ENCODE measurements at regions not wholly inside any gene's neighbourhood (a gene's known extent, or its start where the extent isn't known, plus 50 kb on each side); places are given as distances from the start of the nearest gene placed in this dataset.

GRCh38 chr7:86328801-86329433 is 314.8 kb upstream of the GRM3 start:
- H3K27ac Mint-ChIP-seq = no peak overlapping the region
- peaks cover 0 to 8% (median 0%) of the 10 kb centered on the region in 9 donors for H3K9me3 Mint-ChIP-seq
- H3K27me3 Mint-ChIP-seq = no peaks in the 10 kb centered on the region
- DNase-seq = no peak
- H3K36me3 Mint-ChIP-seq = no peaks in the 10 kb centered on the region
- POLR2A ChIA-PET = no interaction called here
- no peak overlapping the region for H3K4me3 Mint-ChIP-seq
- no peak for ATAC-seq
- no peaks in the 10 kb centered on the region for H3K4me1 Mint-ChIP-seq

GRCh38 chr7:86326847-86327246 is 316.9 kb upstream of the GRM3 start:
- H3K36me3 Mint-ChIP-seq = no peaks in the 10 kb centered on the region
- no peak overlapping the region for H3K4me3 Mint-ChIP-seq
- ATAC-seq = no peak

GRCh38 chr7:86320889-86321288 is 322.8 kb upstream of the GRM3 start:
- ATAC-seq = no peak
- H3K9me3 Mint-ChIP-seq = peaks cover 0 to 13% (median 0%) of the 10 kb centered on the region in 9 donors
- DNase-seq = no peak
- no peaks in the 10 kb centered on the region for H3K4me1 Mint-ChIP-seq
- no peak overlapping the region for H3K4me3 Mint-ChIP-seq
- no peaks in the 10 kb centered on the region for H3K36me3 Mint-ChIP-seq
- H3K27me3 Mint-ChIP-seq = no peaks in the 10 kb centered on the region
- POLR2A ChIA-PET = no interaction called here
- H3K27ac Mint-ChIP-seq = no peak overlapping the region

More at GRCh38 chr7:86326847-86327246, 316.9 kb upstream of the GRM3 start:
- Mint-ChIP-seq H3K4me1 (no peaks in the 10 kb centered on the region), H3K9me3 (peaks cover 0 to 9% (median 5%) of the 10 kb centered on the region in 9 donors), H3K27ac (no peak overlapping the region), H3K27me3 (no peaks in the 10 kb centered on the region)
- POLR2A ChIA-PET = no interaction called here
- DNase-seq = no peak

- POLR2A ChIA-PET = no interaction called here
- no peaks in the 10 kb centered on the region for H3K27me3 Mint-ChIP-seq
Observed at GRCh38 chr7:86320341-86320740, 323.4 kb upstream of the GRM3 start.

GRCh38 chr7:86313842-86314241 is 329.9 kb upstream of the GRM3 start:
- Mint-ChIP-seq H3K27ac (no peak overlapping the region), H3K4me3 (no peak overlapping the region), H3K27me3 (no peaks in the 10 kb centered on the region), H3K9me3 (peaks cover 0 to 6% (median 0%) of the 10 kb centered on the region in 9 donors), H3K36me3 (no peaks in the 10 kb centered on the region), H3K4me1 (no peaks in the 10 kb centered on the region)
- POLR2A ChIA-PET = no interaction called here
- DNase-seq (no peak), ATAC-seq (no peak)

More at GRCh38 chr7:86320341-86320740, 323.4 kb upstream of the GRM3 start:
- ATAC-seq = no peak
- DNase-seq = no peak
- no peaks in the 10 kb centered on the region for H3K4me1 Mint-ChIP-seq
- H3K4me3 Mint-ChIP-seq = no peak overlapping the region
- peaks cover 0 to 13% (median 0%) of the 10 kb centered on the region in 9 donors for H3K9me3 Mint-ChIP-seq
- H3K36me3 Mint-ChIP-seq = no peaks in the 10 kb centered on the region
- H3K27ac Mint-ChIP-seq = no peak overlapping the region

- POLR2A ChIA-PET = no interaction called here
- Mint-ChIP-seq H3K4me1 (no peaks in the 10 kb centered on the region), H3K9me3 (peaks cover 0 to 10% (median 5%) of the 10 kb centered on the region in 9 donors), H3K27ac (no peak overlapping the region), H3K27me3 (no peaks in the 10 kb centered on the region), H3K36me3 (no peaks in the 10 kb centered on the region), H3K4me3 (no peak overlapping the region)
- ATAC-seq (no peak), DNase-seq (no peak)
Observed at GRCh38 chr7:86301301-86301700, 342.4 kb upstream of the GRM3 start.

GRCh38 chr7:86295526-86295925 is 348.2 kb upstream of the GRM3 start:
- Mint-ChIP-seq H3K4me1 (no peaks in the 10 kb centered on the region), H3K36me3 (no peaks in the 10 kb centered on the region), H3K9me3 (peaks cover 0 to 7% (median 5%) of the 10 kb centered on the region in 9 donors), H3K27ac (no peak overlapping the region), H3K27me3 (no peaks in the 10 kb centered on the region), H3K4me3 (no peak overlapping the region)
- POLR2A ChIA-PET = no interaction called here
- ATAC-seq (no peak), DNase-seq (no peak)

GRCh38 chr7:86282014-86282682 is 361.6 kb upstream of the GRM3 start:
- Mint-ChIP-seq H3K27ac (no peak overlapping the region), H3K36me3 (no peaks in the 10 kb centered on the region), H3K4me1 (no peaks in the 10 kb centered on the region), H3K27me3 (no peaks in the 10 kb centered on the region), H3K9me3 (peaks cover 0 to 13% (median 2%) of the 10 kb centered on the region in 9 donors), H3K4me3 (no peak overlapping the region)
- ATAC-seq = no peak
- no peak for DNase-seq
- POLR2A ChIA-PET = no interaction called here

- no peak for ATAC-seq
- no peak overlapping the region for H3K27ac Mint-ChIP-seq
- no peak for DNase-seq
- no peaks in the 10 kb centered on the region for H3K4me1 Mint-ChIP-seq
- peaks cover 0 to 24% (median 3%) of the 10 kb centered on the region in 9 donors for H3K9me3 Mint-ChIP-seq
- POLR2A ChIA-PET = no interaction called here
- H3K4me3 Mint-ChIP-seq = no peak overlapping the region
- no peaks in the 10 kb centered on the region for H3K27me3 Mint-ChIP-seq
- H3K36me3 Mint-ChIP-seq = no peaks in the 10 kb centered on the region
Observed at GRCh38 chr7:86280150-86280549, 363.6 kb upstream of the GRM3 start.

GRCh38 chr7:86262781-86263180 is 380.9 kb upstream of the GRM3 start:
- H3K4me3 Mint-ChIP-seq = no peak overlapping the region
- ATAC-seq (no peak), DNase-seq (no peak)
- H3K27ac Mint-ChIP-seq = no peak overlapping the region
- POLR2A ChIA-PET = no interaction called here
- H3K9me3 Mint-ChIP-seq = peaks cover 0 to 19% (median 4%) of the 10 kb centered on the region in 9 donors
- no peaks in the 10 kb centered on the region for H3K27me3 Mint-ChIP-seq
- H3K36me3 Mint-ChIP-seq = no peaks in the 10 kb centered on the region
- H3K4me1 Mint-ChIP-seq = no peaks in the 10 kb centered on the region

GRCh38 chr7:86257894-86258293 is 385.8 kb upstream of the GRM3 start:
- Mint-ChIP-seq H3K27ac (no peak overlapping the region), H3K27me3 (no peaks in the 10 kb centered on the region)
- POLR2A ChIA-PET = no interaction called here

GRCh38 chr7:86252406-86252805 is 391.3 kb upstream of the GRM3 start:
- peaks cover 3 to 37% (median 23%) of the 10 kb centered on the region in 9 donors for H3K9me3 Mint-ChIP-seq
- no peak for DNase-seq
- no peak for ATAC-seq
- H3K4me3 Mint-ChIP-seq = no peak overlapping the region
- H3K27ac Mint-ChIP-seq = no peak overlapping the region
- POLR2A ChIA-PET = no interaction called here
- no peaks in the 10 kb centered on the region for H3K4me1 Mint-ChIP-seq
- H3K36me3 Mint-ChIP-seq = peaks cover 0 to 21% (median 0%) of the 10 kb centered on the region in 3 donors
- no peaks in the 10 kb centered on the region for H3K27me3 Mint-ChIP-seq

More at GRCh38 chr7:86257894-86258293, 385.8 kb upstream of the GRM3 start:
- no peaks in the 10 kb centered on the region for H3K4me1 Mint-ChIP-seq
- H3K4me3 Mint-ChIP-seq = no peak overlapping the region
- DNase-seq = no peak
- peaks cover 0 to 20% (median 12%) of the 10 kb centered on the region in 9 donors for H3K9me3 Mint-ChIP-seq
- H3K36me3 Mint-ChIP-seq = peaks cover 0 to 6% (median 0%) of the 10 kb centered on the region in 3 donors
- ATAC-seq = no peak

- no peak for ATAC-seq
Observed at GRCh38 chr7:86248977-86249376, 394.7 kb upstream of the GRM3 start.

GRCh38 chr7:86243171-86243570 is 400.5 kb upstream of the GRM3 start:
- POLR2A ChIA-PET = no interaction called here
- Mint-ChIP-seq H3K4me3 (no peak overlapping the region), H3K27ac (no peak overlapping the region), H3K4me1 (no peaks in the 10 kb centered on the region), H3K36me3 (no peaks in the 10 kb centered on the region), H3K9me3 (peaks cover 0 to 14% (median 5%) of the 10 kb centered on the region in 9 donors), H3K27me3 (no peaks in the 10 kb centered on the region)
- no peak for DNase-seq
- ATAC-seq = no peak

More at GRCh38 chr7:86248977-86249376, 394.7 kb upstream of the GRM3 start:
- Mint-ChIP-seq H3K9me3 (peaks cover 4 to 41% (median 19%) of the 10 kb centered on the region in 9 donors), H3K27ac (no peak overlapping the region), H3K36me3 (peaks cover 0 to 21% (median 0%) of the 10 kb centered on the region in 3 donors), H3K27me3 (no peaks in the 10 kb centered on the region), H3K4me3 (no peak overlapping the region), H3K4me1 (no peaks in the 10 kb centered on the region)
- DNase-seq = no peak
- POLR2A ChIA-PET = no interaction called here
